Common myeloid progenitor, CD34-positive (primary cell): ENCODE measurements at regions not wholly inside any gene's neighbourhood (a gene's known extent, or its start where the extent isn't known, plus 50 kb on each side); places are given as distances from the start of the nearest gene placed in this dataset.

Source experiments
- CTCF ChIA-PET: fragments of 350-600 bp; sonication (Branson Sonifier 250); formaldehyde crosslinking; loops from one replicate; lab custom pipeline; 2021; ENCODE audit warnings: antibody characterized with exemption; lab: Charles Lee
- POLR2A ChIA-PET: fragments of 350-600 bp; sonication (Branson Sonifier 250); formaldehyde crosslinking; loops from one replicate; lab custom pipeline; 2021; ENCODE audit warnings: antibody characterized with exemption; lab: Charles Lee
- DNase-seq, 3 donors: peaks; one replicate each; pipeline versions ENCODE4 v3.0.0 to v3.0.0-alpha.2; 2013
- H3K27ac ChIP-seq, 2 experiments: 1 replicate in 1 of 2; 2 replicates in 1 of 2; pipeline ENCODE4 v1.7.0; 2013; ENCODE audit warnings: inconsistent platforms in 2 of 2, low read length in 2 of 2, mild to moderate bottlenecking in 2 of 2, low read depth in 1 of 2, moderate library complexity in 1 of 2; ENCODE audit not compliant: severe bottlenecking in 2 of 2, insufficient read depth in 1 of 2, poor library complexity in 1 of 2
- H3K27me3 ChIP-seq, 5 experiments: replicated peaks in 2 of 5; 1 replicate in 3 of 5; 2 replicates in 2 of 5; pipeline versions ENCODE4 v1.6.1 to v1.7.0; 2013; ENCODE audit warnings: low read length in 4 of 5, mild to moderate bottlenecking in 2 of 5, moderate library complexity in 2 of 5, inconsistent platforms in 1 of 5; ENCODE audit not compliant: insufficient read depth in 5 of 5, control insufficient read depth in 4 of 5
- H3K36me3 ChIP-seq, 4 experiments: 1 replicate in 2 of 4; 2 replicates in 2 of 4; pipeline versions ENCODE4 v1.6.1 to v1.7.0; 2013; ENCODE audit warnings: low read length in 3 of 4, control low read depth in 1 of 4, mild to moderate bottlenecking in 1 of 4; ENCODE audit not compliant: control insufficient read depth in 4 of 4, insufficient read depth in 4 of 4
- H3K4me1 ChIP-seq, 4 experiments: 1 replicate in 3 of 4; 2 replicates in 1 of 4; pipeline versions ENCODE4 v1.6.1 to v1.7.1; 2013; ENCODE audit warnings: low read length in 3 of 4, mild to moderate bottlenecking in 3 of 4, control low read depth in 1 of 4, inconsistent platforms in 1 of 4, moderate library complexity in 1 of 4; ENCODE audit not compliant: control insufficient read depth in 4 of 4, insufficient read depth in 4 of 4; ENCODE audit errors: control extremely low read depth in 1 of 4
- H3K4me3 ChIP-seq, 7 experiments: 1 replicate in 4 of 7; 2 replicates in 3 of 7; pipeline versions ENCODE4 v1.5.1 to v1.7.0; 2013; ENCODE audit warnings: mild to moderate bottlenecking in 7 of 7, low read length in 6 of 7, moderate library complexity in 6 of 7, inconsistent platforms in 2 of 7, low read depth in 2 of 7, control low read depth in 1 of 7; ENCODE audit not compliant: insufficient read depth in 4 of 7, control insufficient read depth in 1 of 7; ENCODE audit errors: extremely low read depth in 1 of 7
- H3K9me3 ChIP-seq, 5 experiments: 1 replicate in 4 of 5; 2 replicates in 1 of 5; pipeline versions ENCODE4 v1.6.1 to v1.7.1; 2013; ENCODE audit warnings: low read length in 4 of 5, mild to moderate bottlenecking in 2 of 5, inconsistent platforms in 1 of 5, low read depth in 1 of 5, moderate library complexity in 1 of 5; ENCODE audit not compliant: control insufficient read depth in 4 of 5, insufficient read depth in 2 of 5; ENCODE audit errors: control extremely low read depth in 1 of 5
- WGBS: methylation state at CpG from one replicate; pipeline ENCODE4 v1.1.5; 2013; ENCODE audit not compliant: insufficient coverage; 5-methylcytosine and 5-hydroxymethylcytosine counted together

DNA sequence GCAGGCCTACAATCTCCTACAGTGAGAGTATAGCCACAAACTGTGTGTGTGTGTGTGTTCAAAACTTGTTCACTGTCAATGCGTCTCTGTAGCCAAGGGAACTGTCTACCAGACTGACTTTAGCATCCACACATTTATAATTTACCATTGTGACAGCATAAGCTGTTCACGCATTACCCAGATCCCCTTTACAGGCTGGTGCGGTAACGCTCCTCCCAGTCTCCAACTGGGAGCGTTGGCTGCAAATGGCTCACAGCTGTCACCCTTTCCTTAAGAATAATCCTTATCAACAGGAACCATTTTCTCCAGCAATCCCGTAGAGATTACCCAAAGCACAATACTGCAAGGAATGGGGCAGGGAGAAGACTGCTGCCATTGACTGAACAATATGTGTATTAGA is 199.5 kb downstream of the GPAM start:
- no peak overlapping the region for H3K27ac ChIP-seq
- no peaks in the 10 kb centered on the region for H3K27me3 ChIP-seq
- ChIA-PET POLR2A (no interaction called here), CTCF (no interaction called here)
- no peaks in the 10 kb centered on the region for H3K36me3 ChIP-seq
- H3K9me3 ChIP-seq: no peaks in the 10 kb centered on the region
- no peaks in the 10 kb centered on the region for H3K4me1 ChIP-seq
- WGBS: 89% methylated on average over 4 of the region's 6 CpGs
- no peak for DNase-seq
- H3K4me3 ChIP-seq: no peak overlapping the region

DNA sequence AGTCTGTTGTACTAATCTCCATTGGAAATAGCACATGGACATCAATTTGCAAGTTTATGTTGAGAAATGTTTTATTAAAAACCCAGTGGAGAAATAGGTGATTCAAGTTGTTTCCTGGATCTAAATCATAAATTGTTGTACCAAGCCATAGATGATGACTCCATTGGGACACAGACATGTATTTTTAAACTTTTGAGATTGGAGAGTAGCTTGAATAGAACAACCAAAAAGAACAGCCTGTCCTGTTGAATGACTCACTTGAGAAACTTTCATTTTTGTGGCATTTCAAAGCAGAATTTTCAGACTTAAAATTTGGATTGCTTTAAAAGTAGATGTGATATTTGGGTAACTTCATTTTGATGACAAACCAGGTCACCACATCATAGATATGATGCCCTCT is 197.5 kb downstream of the GPAM start:
- H3K9me3 ChIP-seq: no peaks in the 10 kb centered on the region
- ChIA-PET POLR2A (no interaction called here), CTCF (no interaction called here)
- H3K4me1 ChIP-seq: no peaks in the 10 kb centered on the region
- H3K27ac ChIP-seq: no peak overlapping the region
- no peak for DNase-seq
- no peaks in the 10 kb centered on the region for H3K27me3 ChIP-seq
- H3K4me3 ChIP-seq: no peak overlapping the region
- H3K36me3 ChIP-seq: no peaks in the 10 kb centered on the region

DNA sequence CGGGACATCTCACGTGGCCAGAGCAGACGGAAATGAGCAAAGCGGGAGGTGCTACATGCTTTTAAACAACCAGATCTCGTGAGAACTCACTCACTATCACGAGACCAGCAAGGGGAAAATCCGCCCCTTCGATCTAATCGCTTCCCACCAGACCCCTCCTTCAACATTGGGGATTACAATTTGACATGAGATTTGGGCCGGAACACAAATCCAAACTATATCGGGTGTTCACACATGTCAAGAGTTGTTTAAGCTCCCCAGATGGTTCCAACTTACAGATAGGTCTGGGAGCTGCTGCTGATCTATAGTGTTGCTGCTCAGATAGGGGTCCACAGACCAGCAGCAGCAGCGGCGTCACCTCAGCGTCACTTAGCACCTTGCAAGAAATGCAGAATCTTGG is 194.9 kb downstream of the GPAM start:
- H3K4me1 ChIP-seq: no peaks in the 10 kb centered on the region
- POLR2A ChIA-PET: no interaction called here
- CTCF ChIA-PET: no interaction called here
- H3K27me3 ChIP-seq: no peaks in the 10 kb centered on the region
- no peak for DNase-seq
- no peaks in the 10 kb centered on the region for H3K36me3 ChIP-seq
- H3K4me3 ChIP-seq: no peak overlapping the region
- no peaks in the 10 kb centered on the region for H3K9me3 ChIP-seq
- H3K27ac ChIP-seq: no peak overlapping the region
- WGBS: 90% methylated on average over 8 of the region's 14 CpGs

DNA sequence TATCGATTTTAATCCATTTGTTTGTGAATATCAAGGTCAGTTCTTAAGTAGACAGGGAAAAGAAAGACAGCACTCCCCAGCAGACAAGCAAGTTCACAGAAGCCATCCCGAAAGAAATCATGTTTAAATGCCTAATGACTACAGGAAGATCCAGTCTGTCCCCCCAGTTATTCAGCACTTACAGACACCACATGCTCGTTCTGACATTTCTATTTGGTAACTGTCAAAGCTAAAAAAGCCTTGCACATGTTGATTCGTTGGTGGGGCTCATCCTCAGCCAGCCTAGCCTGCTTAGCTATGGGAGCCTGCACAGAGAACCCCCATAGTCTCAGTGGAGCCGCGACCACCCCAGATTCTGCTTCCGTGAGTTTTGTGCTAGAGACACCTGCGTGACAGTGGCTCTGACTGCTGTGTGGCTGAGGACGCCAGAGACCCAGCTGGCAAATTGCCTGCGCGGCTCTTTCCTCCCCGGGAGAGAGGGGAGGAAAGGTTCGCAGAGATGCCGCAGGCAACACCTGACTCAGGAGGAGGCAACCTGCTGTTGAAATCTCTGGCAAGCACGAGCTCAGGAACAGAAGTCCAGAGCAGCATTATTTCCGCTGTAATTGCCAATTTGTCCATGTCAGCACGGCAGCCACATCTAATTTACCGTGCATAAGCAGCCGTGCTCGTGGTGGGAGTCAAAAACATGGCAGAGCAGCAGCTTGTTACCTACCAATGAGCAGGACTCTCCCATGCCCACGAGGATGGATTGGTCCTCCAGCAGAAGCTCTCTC is 194.2 kb downstream of the GPAM start:
- ChIA-PET POLR2A (no interaction called here), CTCF (no interaction called here)
- H3K27me3 ChIP-seq: no peaks in the 10 kb centered on the region
- DNase-seq: no peak
- no peaks in the 10 kb centered on the region for H3K9me3 ChIP-seq
- no peaks in the 10 kb centered on the region for H3K4me1 ChIP-seq
- no peaks in the 10 kb centered on the region for H3K36me3 ChIP-seq
- WGBS: 89% methylated on average over 20 of the region's 21 CpGs
- H3K4me3 ChIP-seq: no peak overlapping the region
- no peak overlapping the region for H3K27ac ChIP-seq

DNA sequence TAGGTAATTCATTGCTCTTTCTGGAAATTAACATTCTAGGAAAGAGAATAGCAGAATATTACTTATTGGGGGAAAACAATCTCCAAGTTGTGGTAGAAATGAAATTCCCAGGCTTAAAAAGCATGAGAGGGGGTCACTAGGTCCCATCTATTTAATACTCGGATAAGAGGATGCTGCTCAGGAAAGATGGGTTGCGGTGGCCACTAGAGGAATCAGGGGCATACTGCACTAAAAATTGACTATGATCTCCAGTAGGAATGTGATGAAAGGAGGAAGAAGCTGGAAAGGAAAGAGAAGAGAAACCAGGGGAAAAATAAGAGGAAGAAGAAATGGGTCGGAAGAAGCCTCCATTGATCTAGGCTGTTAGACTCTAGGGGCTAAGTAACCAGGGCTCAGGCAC is 192.8 kb downstream of the GPAM start:
- CTCF ChIA-PET: no interaction called here
- peaks cover 0 to 2% (median 0%) of the 10 kb centered on the region in 5 experiments for H3K9me3 ChIP-seq
- H3K36me3 ChIP-seq: no peaks in the 10 kb centered on the region
- no peaks in the 10 kb centered on the region for H3K4me1 ChIP-seq
- no peaks in the 10 kb centered on the region for H3K27me3 ChIP-seq
- DNase-seq: no peak
- H3K27ac ChIP-seq: no peak overlapping the region
- 79% methylated on average over 3 of the region's 3 CpGs for WGBS
- H3K4me3 ChIP-seq: no peak overlapping the region
- POLR2A ChIA-PET: no interaction called here

DNA sequence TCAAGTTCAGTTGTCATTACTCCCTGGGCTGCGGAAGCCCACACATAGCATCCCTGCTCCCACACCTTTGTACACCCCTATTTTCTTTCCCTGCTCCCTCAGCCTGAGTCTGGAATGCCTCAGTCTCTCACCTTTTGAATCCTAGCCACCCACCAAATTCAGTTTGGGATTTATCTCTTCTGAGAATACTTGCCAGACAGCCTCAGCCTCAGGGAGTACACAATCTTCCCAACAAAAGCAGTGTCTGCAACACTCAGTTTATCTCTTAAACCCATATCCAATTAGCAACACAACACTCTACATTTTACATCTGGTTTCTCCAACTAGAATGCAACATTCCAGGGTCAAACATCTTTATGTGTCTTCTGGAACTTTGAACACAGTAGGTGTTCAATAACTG is 190.2 kb downstream of the GPAM start:
- no peaks in the 10 kb centered on the region for H3K27me3 ChIP-seq
- H3K4me1 ChIP-seq: no peaks in the 10 kb centered on the region
- POLR2A ChIA-PET: interaction anchor here (0.5 kb wide), 1 partner anchor 706 kb away, joined by 3 read pairs; no protein-coding TSS in a partner anchor
- no peak overlapping the region for H3K27ac ChIP-seq
- H3K36me3 ChIP-seq: no peaks in the 10 kb centered on the region
- peaks cover 0 to 2% (median 0%) of the 10 kb centered on the region in 5 experiments for H3K9me3 ChIP-seq
- 100% methylated on average over 1 of the region's 1 CpG for WGBS
- CTCF ChIA-PET: no interaction called here
- DNase-seq: no peak
- no peak overlapping the region for H3K4me3 ChIP-seq

DNA sequence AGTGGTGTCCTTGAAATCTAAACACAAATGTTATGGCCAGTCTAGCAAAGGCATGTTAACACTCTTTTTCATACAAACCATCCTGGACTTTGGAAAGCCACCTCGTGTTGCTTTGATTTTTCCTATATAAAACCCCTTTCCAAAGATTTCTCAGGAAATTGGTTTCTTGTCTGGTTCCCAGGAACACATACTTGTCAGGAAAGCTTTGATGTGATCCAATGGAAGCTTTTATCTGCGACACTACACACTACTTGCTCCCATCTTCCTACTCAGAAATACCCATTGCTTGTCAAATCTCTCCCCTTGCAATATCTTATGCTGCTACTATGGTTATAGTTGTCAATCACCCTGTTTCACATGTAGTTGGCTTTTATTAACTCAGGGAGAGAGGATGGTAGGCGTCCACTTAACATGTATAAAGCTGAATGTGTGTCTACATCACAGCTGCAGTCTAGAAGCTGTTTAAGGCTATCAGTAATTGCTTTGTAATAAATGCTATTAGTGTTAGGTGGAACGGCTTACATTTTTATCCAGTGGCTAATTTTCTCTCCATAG is 189.6 kb downstream of the GPAM start:
- WGBS: 78% methylated on average over 1 of the region's 4 CpGs
- ChIA-PET POLR2A (no interaction called here), CTCF (no interaction called here)
- no peak overlapping the region for H3K4me3 ChIP-seq
- DNase-seq: no peak
- no peaks in the 10 kb centered on the region for H3K4me1 ChIP-seq
- H3K27ac ChIP-seq: no peak overlapping the region
- H3K36me3 ChIP-seq: no peaks in the 10 kb centered on the region
- H3K27me3 ChIP-seq: no peaks in the 10 kb centered on the region
- peaks cover 0 to 2% (median 0%) of the 10 kb centered on the region in 5 experiments for H3K9me3 ChIP-seq
